ENCODE measurements at regions not wholly inside any gene's neighbourhood (a gene's known extent, or its start where the extent isn't known, plus 50 kb on each side); places are given as distances from the start of the nearest gene placed in this dataset.
A peak's percentile ranks its signal among the peaks of the same experiment; 100 is the strongest.
"Not testable (repeated sequence)": the region's sequence is repeated elsewhere in the genome, so short reads cannot be mapped to it uniquely, and the experiment has no call there.

GRCh38 chr14:51575349-51576116 is 76.2 kb upstream of the FRMD6 start:
- in situ Hi-C loops (cut with HindIII; ENCODE audit: low pct_unique_long_range_greater_than_20kb, low sequenced_read_pairs) = no loop called here
- no peak for DNase-seq (ENCODE audit: low read depth)

GRCh38 chr14:51576117-51576430 is 75.6 kb upstream of the FRMD6 start:
- no peak for DNase-seq (ENCODE audit: low read depth)
- in situ Hi-C loops (cut with HindIII; ENCODE audit: low pct_unique_long_range_greater_than_20kb, low sequenced_read_pairs) = no loop called here

- in situ Hi-C loops (cut with HindIII; ENCODE audit: low pct_unique_long_range_greater_than_20kb, low sequenced_read_pairs) = no loop called here
- DNase-seq (ENCODE audit: low read depth) = no peak
These were observed 74.8 kb upstream of the FRMD6 start for GRCh38 chr14:51576879-51577278.

GRCh38 chr14:51578853-51579252 is 72.9 kb upstream of the FRMD6 start:
- in situ Hi-C loops (cut with HindIII; ENCODE audit: low pct_unique_long_range_greater_than_20kb, low sequenced_read_pairs) = no loop called here
- DNase-seq (ENCODE audit: low read depth) = no peak

GRCh38 chr14:51581017-51581881 is 70.5 kb upstream of the FRMD6 start:
- peak; percentile 16 for DNase-seq (ENCODE audit: low read depth)
- in situ Hi-C loops (cut with HindIII; ENCODE audit: low pct_unique_long_range_greater_than_20kb, low sequenced_read_pairs) = no loop called here

- no peak for DNase-seq (ENCODE audit: low read depth)
These were observed 69.3 kb upstream of the FRMD6 start for GRCh38 chr14:51582437-51582836.

DNA sequence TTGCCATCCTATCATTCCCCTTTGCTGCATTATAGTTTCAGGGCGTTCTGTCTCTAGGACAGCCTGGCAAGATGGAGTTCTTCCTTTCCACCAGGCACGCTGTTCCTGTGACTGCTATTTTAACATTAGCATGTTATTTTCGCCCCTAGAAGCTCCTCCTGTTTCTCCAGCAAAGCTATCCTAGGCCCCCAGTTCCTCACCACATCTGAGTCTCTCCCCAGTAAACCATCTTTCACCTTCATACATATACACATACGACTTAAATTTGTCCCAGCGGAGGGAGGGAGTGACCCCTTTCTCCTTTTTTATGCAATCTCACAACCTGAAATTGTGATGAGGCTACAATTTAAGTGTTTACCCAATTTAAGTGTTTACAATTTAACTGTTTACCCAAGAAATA is 66.7 kb upstream of the FRMD6 start:
- in situ Hi-C loops (cut with HindIII; ENCODE audit: low pct_unique_long_range_greater_than_20kb, low sequenced_read_pairs) = no loop called here
- DNase-seq (ENCODE audit: low read depth) = no peak

More at GRCh38 chr14:51582437-51582836, 69.3 kb upstream of the FRMD6 start:
- in situ Hi-C loops (cut with HindIII; ENCODE audit: low pct_unique_long_range_greater_than_20kb, low sequenced_read_pairs) = no loop called here

- in situ Hi-C loops (cut with HindIII; ENCODE audit: low pct_unique_long_range_greater_than_20kb, low sequenced_read_pairs) = no loop called here
- DNase-seq (ENCODE audit: low read depth) = no peak
These were observed 58.9 kb upstream of the FRMD6 start for GRCh38 chr14:51592836-51593235.

- in situ Hi-C loops (cut with HindIII; ENCODE audit: low pct_unique_long_range_greater_than_20kb, low sequenced_read_pairs) = no loop called here
- DNase-seq (ENCODE audit: low read depth) = no peak
These were observed 58.3 kb upstream of the FRMD6 start for GRCh38 chr14:51593397-51593796.

DNA sequence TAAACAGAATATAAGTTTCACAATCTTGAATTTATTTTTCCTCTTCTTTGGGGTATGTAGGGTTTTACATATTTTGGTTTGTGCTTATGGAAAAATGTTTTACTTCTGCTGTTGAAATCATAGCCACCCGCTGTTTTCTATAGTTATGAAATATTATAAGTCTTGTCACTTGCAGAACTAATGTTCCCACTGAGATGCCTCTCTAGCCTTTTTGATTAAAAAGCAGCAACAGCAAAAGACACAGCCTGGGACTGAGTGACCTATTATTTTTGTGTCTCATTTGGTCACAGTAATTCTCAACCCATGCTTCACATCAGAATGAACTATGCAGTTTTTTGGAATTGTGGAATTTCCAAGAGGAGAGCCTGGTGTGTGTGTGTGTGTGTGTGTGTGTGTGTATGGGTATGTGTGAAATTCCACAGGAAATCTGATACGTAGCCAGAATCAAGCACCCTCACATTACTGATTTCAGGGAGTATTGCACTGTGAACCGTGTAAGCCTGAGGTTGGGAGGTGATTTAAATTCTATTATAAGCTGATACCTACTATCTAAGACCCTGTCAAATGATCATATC is 55.7 kb upstream of the FRMD6 start:
- in situ Hi-C loops (cut with HindIII; ENCODE audit: low pct_unique_long_range_greater_than_20kb, low sequenced_read_pairs) = no loop called here
- no peak for DNase-seq (ENCODE audit: low read depth)

DNA sequence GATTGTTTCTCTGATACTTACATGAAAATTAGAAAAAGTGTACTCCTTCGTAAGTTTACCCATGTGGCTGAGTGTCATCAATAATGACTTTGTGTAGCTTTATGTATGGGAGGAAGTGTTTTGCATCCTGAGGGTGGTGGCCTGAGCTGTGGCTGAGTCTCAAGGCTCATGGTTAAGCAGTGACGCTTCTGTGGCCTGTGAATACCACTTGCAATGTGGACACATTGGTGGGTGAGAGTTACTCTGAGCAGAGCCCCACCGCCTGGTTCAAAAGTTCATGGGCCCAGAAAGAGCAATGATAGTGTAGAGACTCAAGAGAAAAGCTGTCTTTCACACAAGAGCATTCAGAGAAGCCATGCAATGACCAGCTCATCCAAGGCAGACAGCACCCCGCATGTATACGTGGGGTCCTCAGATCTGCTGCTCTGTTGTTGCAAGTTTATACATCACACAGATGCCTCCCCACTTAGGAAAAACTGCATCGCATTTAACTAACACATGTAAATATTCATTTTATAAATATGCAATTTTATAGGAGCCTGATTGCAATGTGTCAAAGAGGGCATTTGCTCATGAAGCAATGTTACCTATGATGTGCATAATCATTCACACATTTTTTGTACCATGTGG is 55.1 kb upstream of the FRMD6 start:
- in situ Hi-C loops (cut with HindIII; ENCODE audit: low pct_unique_long_range_greater_than_20kb, low sequenced_read_pairs) = no loop called here
- no peak for DNase-seq (ENCODE audit: low read depth)

- peak; percentile 16 for DNase-seq (ENCODE audit: low read depth)
- in situ Hi-C loops (cut with HindIII; ENCODE audit: low pct_unique_long_range_greater_than_20kb, low sequenced_read_pairs) = no loop called here
These were observed 54.3 kb upstream of the FRMD6 start for GRCh38 chr14:51597261-51598001.

DNA sequence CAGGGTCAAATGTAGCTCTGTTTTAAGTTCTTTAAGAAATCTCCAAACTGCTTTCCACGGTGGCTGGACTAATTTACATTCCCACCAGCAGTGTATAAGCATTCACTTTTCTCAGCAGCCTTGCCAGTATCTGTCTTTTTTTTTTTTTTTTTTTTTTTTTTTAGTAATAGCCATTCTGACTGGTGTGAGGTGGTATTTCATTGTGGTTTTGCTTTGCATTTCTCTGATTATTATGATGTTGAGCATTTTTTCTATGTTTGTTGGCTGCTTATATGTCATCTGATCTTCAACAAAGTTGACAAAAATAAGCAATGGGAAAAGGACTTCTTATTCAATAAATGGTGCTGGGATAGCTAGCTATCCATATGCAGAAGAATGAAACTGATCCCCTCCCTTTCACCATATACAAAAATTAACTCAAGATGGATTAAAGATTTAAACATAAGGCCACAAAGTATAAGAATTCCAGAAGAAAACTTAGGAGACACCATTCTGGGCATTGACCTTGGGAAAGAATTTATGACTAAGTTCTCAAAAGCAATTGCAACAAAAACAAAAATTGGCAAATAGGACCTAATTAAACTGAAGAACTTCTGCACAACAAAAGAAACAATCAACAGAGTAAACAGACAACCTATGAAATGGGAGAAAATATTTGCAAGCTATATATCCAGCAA is 52.6 kb upstream of the FRMD6 start:
- DNase-seq (ENCODE audit: low read depth); in situ Hi-C loops (cut with HindIII; ENCODE audit: low pct_unique_long_range_greater_than_20kb, low sequenced_read_pairs): not testable (repeated sequence)

DNA sequence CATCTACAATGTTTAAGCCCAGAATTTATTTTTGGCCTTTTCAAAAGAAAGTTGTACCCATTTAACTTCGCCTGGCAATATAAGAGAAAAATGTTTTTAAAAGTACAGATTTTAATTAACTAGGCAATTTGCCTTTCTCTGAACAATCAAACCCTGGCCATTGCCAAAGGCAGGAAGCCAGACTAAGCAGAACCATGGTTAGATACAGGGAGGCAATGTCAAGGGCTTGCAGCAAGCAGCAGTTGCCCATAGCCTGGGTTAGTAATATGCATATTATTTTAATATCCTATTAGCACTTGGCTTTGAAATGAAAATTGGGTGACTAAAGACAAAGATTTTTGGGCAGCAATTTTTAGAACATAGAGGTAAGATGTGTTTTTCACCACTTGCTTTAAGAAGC is 51.1 kb upstream of the FRMD6 start:
- in situ Hi-C loops (cut with HindIII; ENCODE audit: low pct_unique_long_range_greater_than_20kb, low sequenced_read_pairs) = no loop called here
- DNase-seq (ENCODE audit: low read depth) = no peak

Measured in Caki2 (cell line).